DMS153 (cell line): ENCODE measurements at regions not wholly inside any gene's neighbourhood (a gene's known extent, or its start where the extent isn't known, plus 50 kb on each side); places are given as distances from the start of the nearest gene placed in this dataset.

Source experiments
- DNase-seq: peaks from one replicate; lab custom pipeline; 2025; lab: John Stamatoyannopoulos, UW

DNA sequence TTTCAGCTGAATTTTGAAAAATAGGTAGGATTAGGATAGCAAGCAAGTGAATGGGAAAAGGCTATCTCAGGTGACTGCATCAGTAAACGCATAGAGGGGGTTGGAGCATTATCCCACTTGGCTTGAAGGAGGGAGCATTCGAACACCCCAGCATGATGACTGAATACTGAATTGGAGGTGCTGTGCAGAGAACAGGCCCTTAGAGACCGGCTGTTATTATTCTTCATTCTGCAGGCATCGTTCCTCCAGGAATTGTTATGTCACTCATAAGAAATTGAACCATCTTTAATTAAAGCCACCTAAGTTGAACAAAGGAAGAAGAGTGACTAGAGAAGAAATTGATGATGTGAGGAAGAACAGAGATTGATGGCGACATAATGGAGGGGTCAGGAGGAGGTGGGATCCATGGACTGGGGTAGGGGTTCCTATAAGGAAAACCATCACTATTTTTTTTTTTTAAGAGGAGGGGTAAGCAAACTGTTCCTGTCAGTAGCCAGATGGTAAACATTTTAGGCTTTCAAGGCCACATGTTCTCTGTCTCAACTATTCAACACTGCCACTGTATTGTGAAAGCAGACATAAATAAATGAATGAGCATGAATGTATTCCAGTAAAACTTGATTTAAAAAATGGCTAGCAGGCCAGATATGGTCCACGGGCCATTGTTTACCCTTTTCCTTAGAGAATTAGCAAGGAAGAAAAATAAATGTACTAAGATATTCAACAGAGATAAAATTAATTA is 264.7 kb upstream of the TAC1 start:
- no peak for DNase-seq

DNA sequence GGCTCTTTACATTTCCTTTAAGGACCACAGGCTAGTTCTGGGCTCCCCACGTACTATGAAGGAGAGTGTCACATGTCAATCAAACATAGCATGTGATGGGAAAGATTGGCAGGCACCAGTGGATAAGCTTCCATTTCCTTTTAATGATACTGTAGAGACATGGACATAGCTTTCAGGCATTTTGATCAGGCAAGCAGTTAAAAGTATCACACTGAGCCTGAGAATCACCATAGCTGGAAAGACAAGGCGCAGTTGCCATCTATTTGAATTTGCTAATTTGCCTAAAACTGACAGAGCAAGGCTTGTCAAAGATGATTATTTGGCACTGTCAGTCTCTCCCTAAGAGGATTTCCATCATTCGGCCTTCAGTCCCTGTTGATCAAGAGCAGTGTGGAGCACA is 263.4 kb upstream of the TAC1 start:
- DNase-seq: no peak

DNA sequence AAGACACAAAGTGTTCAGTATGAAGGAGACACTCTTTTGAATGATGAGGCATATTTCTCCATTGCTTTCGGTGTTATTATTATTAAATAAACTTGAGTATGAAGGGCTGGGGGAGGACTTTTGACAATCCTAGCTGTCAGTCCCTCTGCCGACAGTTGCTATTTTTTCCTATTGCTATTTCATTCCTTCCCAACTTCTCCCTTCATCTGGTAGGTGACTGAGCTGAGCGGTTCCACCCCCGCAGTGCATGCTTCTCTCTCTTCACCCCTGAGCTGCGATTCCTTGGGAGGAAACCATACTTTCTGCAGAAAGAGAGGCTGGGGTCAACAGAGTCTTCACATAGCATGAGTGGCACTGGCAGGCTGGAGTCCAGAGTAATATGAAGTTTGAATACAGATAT is 261.2 kb upstream of the TAC1 start:
- DNase-seq: no peak

DNA sequence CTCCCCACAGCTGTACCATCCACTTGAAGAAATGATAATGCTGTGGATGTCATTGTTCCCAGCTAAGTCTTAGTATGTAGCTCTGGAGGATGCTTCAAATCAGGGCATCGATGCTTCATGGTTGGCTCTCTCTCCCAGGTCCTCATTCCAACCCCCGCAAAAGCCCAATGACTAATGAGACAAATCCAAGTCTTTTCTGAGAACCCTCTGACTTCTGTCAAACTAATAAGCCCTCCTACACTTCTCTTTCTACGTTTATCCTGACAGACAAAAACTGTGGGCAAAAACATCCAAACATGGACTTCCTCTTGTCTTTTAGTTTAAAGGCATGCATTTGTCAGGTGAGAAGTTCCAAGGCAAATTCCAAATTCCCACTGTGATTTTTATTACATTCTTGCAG is 260.4 kb upstream of the TAC1 start:
- DNase-seq: no peak

DNA sequence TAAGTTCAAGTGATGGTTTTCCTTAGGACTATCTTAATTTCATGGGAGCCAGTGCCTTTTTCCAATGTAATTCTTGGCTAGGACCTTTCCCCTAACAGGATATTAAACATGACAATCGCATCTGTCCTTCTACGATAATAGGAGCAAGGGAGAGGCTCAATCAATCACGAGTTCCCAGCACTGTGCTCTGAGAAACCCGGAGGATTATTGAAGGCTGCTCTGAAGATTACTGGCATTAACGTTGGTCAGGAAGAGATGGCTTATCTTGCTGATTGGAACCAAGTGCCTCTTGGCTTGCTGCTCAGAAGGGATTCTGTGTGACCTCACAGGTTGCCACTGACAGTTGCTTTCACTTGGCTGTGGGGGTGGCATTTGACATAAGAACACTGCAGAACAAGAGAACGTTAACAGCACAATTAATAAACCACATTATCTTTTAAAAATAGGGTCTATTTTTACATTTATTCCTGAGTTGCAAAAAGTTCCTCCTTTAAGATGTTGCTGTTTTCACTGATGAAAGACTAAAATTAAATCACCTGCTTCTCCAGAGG is 252.1 kb upstream of the TAC1 start:
- DNase-seq: no peak

DNA sequence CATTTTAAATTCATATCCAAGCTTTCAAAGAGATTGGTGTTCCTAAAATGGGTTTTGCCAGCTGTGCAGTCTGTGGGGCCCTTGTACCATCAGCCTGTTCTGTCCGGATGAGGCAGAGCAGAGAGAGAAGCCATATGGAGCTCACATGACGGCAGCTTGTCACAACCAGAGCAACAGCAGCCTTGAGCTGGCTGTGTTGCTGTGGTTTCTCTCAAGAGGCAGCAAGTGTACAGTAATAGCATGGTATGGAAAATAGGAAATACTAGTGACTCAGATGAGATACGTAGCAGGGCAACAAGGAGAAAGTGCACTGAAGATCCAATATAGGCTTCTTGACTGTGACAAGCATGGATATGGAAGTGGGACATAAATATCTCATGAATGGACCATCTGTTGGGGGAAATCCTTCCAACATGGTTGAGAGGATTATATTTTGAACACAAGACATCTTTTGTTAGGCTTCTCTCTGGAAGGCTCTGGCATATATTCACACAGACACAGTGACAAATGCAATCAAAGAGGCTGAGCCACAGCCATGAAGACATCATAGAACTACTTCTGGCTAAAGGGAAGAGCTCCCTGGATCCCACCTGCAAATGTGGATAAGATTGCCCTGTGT is 251.0 kb upstream of the TAC1 start:
- DNase-seq: no peak

DNA sequence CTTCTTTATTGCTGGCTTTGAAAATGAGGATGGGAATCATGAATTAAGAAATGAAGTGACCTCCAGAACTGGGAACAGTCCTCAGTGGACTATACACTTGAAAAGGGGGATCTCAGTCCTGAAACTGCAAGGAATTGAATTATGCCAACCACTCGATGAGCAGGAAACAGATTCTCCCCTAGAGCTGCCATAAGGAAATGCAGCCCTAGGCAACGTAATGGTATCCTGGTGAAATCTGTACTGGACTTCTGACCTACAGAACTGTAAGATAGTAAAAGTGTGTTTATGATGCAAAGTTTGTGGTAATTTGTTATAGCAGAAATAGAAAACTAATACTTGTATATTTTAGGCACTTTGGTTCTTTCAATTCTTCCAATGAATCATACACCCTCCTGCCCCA is 236.4 kb upstream of the TAC1 start:
- no peak for DNase-seq

DNA sequence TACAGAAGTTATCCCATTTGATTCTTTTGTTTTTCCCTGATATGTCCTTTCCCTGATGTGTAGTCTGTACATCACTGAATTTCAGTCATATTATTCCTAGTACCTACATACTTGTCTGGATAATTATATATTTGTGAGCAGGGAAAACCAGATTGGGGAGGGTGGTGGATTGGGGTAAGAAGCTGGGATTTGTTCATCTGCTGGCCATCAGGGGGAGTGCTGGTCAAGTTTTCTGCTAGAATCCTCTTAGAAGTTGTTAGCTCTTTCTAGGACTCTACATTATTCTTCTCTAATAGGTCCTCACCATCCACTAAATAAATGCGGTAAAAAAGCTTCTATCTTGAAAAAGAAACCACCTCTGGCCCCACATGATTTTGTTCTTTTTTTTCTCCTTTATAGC is 232.7 kb upstream of the TAC1 start:
- DNase-seq: no peak

DNA sequence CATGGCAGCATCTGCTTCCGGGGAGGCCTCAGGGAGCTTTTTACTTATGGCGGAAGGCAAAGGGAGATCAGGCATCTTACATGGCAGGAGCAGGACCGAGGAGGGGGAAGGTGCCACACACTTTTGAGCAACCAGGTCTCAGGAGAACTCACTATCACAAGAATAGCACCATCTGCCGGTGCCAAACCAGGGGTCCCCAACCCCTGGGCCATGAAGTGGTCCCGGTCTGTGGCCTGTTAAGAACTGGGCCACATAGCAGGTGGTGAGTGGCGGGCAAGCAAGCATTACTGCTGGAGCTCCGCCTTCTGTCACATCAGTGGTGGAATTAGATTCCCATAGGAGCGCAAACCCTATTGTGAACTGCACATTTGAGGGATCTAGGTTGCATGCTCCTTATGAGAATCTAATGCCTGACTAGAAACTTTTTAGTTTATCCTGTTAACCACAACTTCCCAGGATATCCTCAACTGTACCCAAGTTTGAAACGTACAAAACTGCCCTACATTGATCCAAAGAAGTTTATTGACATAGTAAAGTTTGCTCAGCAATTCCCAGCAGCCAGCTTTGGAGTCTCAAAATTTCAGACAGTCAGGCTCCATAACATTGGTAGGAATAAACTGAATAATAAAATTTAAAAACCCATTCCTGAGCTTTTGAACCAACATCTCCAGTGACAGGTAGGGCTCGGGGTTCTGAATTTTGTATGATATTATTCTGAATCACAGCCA is 228.4 kb upstream of the TAC1 start:
- no peak for DNase-seq

DNA sequence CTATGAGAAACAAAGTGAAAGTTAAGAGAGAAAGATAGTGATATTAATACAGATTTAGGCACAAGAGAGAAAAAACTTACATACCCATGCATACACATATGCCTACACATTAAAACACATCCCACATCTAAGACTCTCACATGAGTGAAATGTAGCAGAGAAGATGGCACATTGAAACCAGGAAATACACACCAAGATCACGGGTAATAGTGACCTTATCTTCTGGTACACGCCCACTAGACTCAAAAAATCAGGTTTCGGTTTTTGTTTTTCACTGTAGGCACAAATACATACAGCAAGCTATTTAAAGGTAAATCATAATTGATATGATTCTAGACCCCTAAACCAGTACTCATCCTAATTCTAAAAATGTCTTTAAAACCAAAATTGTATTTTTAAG is 225.2 kb upstream of the TAC1 start:
- DNase-seq: no peak

DNA sequence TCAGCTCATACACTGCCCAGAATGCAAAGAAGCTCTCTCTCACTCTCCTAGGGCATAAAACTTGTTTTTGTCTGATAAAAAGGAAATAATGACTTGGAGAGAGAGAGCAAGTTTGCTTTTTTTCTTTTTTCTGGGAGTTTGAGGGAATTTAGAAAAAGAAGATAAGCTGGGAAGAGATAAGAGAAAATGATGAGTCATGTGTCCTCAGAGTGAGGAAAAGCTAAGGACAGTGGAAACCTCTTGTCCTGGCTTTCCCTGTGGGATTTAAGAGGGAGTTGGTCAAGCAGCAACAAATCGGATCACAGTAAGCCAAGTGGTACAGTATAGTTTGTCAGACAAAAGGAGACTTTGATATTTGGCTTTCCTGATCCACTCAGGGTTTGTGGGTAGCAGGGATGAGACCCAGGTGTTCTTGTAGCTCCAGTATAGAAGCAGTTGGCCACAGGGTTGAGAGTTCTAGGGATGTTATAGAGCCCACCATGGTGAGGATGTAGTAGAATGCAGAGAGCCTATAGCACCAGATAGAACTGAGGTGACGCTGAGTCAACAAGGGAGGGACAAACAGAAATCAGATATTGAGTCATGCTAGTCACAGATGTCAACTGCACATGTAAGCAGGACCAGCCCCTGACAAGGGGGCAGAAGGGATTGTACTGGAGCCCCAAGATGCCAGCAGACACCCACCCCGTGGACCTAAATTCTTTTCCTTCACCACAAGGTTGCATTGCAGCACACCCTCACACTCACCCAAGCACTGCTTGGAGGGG is 219.3 kb upstream of the TAC1 start:
- DNase-seq: no peak

DNA sequence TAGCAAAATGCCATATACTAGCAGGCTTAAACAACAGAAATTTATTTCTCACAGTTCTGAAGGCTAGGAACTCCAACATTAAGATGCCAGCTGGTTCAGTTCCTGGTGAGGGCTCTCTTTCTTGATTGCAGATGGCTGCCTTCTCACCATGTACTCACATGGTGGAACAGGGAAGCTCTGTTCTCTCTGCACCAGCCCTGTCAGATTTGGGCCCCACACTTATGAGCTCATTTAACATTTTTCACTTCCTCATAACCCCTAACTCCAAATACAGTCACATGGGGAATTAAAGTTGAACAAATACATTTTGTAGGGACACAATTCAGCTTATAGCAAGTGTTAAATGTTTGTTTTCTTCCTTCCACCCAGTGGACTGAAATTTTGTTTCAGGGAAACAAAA is 218.6 kb upstream of the TAC1 start:
- DNase-seq: peak; percentile 2

DNA sequence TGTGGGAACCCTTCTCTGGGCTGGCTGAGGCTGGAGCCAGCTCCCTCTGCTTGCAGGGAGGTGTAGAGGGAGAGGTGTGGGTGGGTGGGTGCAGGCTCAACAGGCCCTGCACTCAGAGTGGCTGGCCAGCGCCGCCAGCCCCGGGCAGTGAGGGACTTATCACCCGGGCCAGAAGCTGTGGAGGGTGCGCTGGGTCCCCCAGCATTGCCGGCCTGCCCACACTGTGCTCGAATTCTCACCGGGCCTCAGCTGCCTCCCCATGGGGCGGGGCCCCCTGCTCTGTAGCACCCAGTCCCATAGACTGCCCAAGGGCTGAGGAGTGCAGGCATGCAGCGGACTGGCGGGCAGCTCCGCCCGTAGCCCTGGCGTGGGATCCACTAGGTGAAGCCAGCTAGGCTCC is 190.7 kb upstream of the TAC1 start:
- DNase-seq: no peak

DNA sequence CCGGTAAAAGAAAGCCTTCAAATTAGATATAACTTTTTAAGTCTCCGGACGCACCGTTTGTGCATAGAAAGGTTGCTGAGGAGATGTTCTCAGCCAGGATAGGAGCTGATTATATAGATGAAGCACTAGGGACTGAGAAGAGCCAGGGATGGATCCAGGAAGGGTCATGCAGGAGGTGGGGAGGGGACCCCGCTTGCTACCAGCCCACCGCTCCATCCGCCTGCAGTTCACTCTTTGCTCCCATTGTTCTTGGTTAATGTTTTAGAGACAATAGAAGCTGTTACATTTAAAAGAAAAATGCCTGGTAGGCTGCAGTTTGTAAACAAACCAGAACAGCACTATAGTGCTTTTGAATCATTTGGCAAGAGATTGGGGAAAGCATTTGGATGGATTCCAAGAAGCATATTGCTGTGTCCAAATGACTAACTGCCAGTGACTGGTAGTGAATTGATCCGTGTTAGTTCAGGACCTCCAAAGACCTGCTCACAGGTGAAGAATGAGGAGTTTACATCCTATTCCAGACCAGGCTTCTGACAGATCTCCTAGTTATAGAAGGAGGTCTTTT is 175.9 kb upstream of the TAC1 start:
- DNase-seq: peak; percentile 76

DNA sequence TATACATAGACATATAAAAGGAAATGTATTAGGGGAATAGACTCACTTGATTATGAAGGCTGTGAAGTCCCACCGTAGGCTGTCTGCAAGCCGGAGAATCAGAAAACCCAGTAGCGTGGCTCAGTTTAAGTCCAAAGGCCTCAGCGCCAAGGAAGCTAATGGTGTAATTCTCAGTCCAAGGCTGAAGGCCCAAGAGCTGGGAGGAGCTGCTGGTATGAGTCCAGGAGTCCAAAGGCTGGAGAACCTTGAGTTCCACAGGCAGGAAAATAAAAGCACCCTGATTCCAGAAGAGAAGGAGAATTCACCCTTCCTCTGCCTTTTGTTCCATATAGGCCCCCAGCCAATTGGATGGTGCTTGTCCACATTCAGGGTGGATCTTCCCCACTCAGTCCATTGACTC is 166.2 kb upstream of the TAC1 start:
- no peak for DNase-seq

DNA sequence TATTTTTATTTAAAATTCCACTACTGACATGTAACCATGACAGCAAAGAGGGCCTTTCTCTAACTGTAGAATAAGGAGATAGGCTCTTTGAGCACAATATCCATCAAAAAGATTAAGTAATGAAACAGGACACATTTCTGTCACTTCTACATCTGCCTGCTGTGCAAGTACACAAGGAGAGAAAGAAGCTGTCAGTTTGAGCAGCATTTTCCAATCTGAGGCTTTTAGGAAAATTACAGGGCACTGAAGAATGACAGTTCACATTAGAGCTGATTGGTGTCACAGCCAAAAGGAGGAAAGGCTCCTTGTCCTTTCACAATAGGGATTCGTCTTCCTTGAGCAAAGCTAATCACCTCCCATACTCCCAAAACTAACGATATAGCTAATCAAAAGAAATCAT is 158.8 kb upstream of the TAC1 start:
- no peak for DNase-seq

DNA sequence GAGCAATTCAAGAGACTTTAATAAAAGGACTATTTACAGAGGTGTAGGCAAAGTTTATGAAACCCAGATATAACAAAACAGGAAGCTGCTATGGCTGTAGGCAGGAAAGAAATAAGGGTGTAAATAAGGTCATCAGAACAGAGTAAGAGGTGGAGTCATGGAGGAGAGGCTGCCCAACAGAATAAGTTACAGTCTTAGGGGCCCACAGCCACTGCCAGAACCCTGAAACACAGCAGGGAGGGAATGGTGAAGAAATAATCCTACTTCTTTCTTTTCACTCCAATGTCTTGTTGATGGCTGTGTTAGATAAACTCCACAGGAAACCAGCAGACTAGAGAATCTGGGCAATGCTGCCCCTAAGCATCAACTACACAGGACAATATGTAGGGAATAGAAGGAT is 155.8 kb upstream of the TAC1 start:
- DNase-seq: no peak

DNA sequence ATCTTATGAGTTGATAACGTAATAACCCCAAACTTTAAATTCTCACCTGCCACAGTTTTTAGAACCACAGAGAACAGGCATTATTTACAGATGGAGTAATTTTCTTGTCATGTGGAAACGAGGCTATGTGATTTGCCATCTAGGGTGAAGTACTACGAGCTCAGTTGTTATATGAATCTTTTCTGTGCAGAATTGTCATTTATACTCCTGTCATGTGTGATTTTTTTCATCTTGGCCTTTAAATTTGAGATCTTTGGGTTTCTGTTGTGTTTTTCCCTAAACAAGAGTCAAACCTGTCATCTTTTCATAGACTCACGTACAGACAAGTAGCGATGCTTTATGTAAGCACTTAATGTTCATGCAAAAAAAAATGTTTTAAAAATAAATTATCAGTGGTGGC is 153.7 kb upstream of the TAC1 start:
- no peak for DNase-seq

DNA sequence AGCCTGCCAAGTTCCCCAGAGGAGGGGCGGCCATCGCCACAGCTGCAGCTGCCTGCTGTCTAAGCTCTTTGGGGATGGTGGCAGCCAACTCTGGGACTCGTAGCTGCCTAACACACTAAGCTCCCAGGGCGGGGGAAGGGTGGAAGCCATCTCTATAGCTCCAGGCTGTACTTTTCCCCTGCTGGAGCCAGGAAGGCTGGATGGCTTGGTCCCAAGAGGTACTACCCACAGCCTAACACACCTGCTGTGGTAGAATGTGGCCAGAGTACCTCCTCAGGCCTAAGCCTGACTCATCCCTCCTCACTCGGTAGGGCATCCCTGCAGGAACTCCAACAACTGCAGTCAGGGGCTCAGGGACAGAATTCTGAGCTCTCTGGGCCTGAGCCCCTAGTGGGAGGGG is 151.7 kb upstream of the TAC1 start:
- DNase-seq: no peak

DNA sequence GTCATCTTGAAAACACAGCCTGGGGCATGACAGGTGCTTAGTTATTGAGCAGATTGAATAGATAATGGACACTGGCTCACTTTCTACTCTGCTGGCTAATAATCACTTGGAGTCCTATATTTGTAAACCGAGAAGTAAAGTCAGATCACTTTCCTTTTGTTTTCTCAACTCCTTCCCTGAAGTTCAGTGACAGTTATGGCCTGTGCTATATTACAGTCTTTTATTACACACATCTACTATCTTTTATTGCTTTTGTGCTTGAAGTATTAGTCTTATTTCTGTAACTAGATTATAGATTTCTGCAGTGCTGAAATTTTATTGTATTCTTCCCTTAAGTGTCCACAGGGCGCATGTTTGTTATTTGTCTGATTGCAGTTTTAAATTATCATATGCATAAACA is 136.4 kb upstream of the TAC1 start:
- no peak for DNase-seq

DNA sequence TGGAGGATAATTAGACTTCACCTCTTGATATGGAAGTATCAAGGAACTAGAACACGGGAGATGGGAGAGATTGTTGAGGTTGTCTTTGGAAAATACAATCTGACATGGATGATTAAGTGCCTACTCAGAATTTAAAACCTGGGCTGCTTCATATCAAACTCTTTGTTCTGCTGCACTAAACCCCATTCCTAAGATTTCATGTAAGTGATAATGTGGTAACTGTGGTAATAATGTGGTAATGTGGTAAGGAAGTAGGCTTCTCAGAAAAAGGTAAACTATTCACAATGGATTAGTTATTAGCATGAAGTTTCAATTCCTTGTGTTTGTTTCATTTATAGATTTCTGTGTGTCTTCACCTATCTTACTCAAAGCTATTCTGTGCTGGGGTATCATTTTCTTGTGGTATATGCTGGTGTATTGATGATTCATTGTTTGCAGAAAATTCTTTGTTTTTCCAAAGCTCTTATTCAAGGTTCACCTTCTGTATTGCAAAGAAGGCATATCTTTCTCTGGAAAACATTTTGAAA is 129.9 kb upstream of the TAC1 start:
- DNase-seq: no peak

DNA sequence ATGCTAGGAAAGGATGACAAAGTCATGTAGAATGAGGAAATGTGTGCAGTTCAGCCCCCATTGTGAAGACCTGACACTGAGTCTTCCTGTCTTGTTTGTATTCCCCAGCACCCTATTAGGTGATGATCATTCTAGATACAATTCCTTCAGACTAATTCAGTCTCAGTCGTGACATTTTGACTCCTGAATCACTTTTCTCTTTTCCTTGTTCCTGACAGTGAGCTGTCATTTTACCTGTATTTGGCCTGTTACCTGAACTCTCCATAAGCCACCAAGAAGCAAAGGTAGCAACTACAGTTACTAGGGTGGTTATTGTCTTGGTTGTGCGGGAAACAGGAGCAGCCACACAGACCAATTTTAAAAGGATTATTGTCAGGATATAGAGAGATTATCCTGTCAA is 111.4 kb upstream of the TAC1 start:
- no peak for DNase-seq
